Stomach (tissue), 8 donors: ENCODE measurements at regions not wholly inside any gene's neighbourhood (a gene's known extent, or its start where the extent isn't known, plus 50 kb on each side); places are given as distances from the start of the nearest gene placed in this dataset.

Experiments used
- DNase-seq, 2 donors: peaks; one replicate each; pipeline versions ENCODE4 v3.0.0 to v3.0.0-alpha.2; 2013 to 2019
- H3K27ac ChIP-seq, 5 donors: fragments of 200-600 bp in 4 of 5; sonication (generic) in 4 of 5; one replicate each; pipeline ENCODE4 v1.5.1; 2013 to 2019; ENCODE audit warnings: mild to moderate bottlenecking in 1 of 5, moderate library complexity in 1 of 5
- H3K27me3 ChIP-seq, 3 donors: fragments of 200-600 bp; sonication (generic); one replicate each; pipeline ENCODE4 v1.5.1; 2017 to 2019; ENCODE audit warnings: mixed run types in 1 of 3
- H3K36me3 ChIP-seq, 4 donors: fragments of 200-600 bp; sonication (generic); 1 replicate in 3 of 4; 2 replicates in 1 of 4; pipeline ENCODE4 v1.5.1; 2016 to 2019
- H3K4me1 ChIP-seq, 4 donors: fragments of 200-600 bp; sonication (generic); one replicate each; pipeline ENCODE4 v1.5.1; 2016 to 2019
- H3K4me3 ChIP-seq, 4 donors: fragments of 200-600 bp; sonication (generic) in 3 of 4; one replicate each; pipeline ENCODE4 v1.5.1; 2016 to 2019; ENCODE audit warnings: mild to moderate bottlenecking in 1 of 4
- H3K9me3 ChIP-seq, 4 donors: fragments of 200-600 bp; sonication (generic); one replicate each; pipeline ENCODE4 v1.5.1; 2016 to 2019
- CTCF ChIP-seq, 7 experiments: fragments of 450-650 bp in 4 of 7; fragments of 200-600 bp in 3 of 7; sonication (generic) in 3 of 7; IDR thresholded peaks; one replicate each; pipeline ENCODE4 v1.5.1; 2016 to 2019; ENCODE audit warnings: antibody characterized with exemption in 7 of 7, control low read depth in 2 of 7, mild to moderate bottlenecking in 1 of 7
- EP300 ChIP-seq: sonication (generic); formaldehyde crosslinking; IDR thresholded peaks from one replicate; pipeline ENCODE4 v1.6.1; 2017; ENCODE audit warnings: antibody characterized with exemption
- POLR2A ChIP-seq, 4 donors: fragments of 450-650 bp; IDR thresholded peaks; one replicate each; pipeline ENCODE4 v1.6.1; 2016; ENCODE audit warnings: antibody characterized with exemption in 4 of 4, control low read depth in 2 of 4, mild to moderate bottlenecking in 1 of 4, moderate library complexity in 1 of 4
- POLR2AphosphoS5 ChIP-seq, 3 donors: sonication (generic); formaldehyde crosslinking; IDR thresholded peaks; one replicate each; pipeline ENCODE4 v1.6.1; 2016; ENCODE audit warnings: antibody characterized with exemption in 3 of 3
- WGBS, 5 donors: extraction: QIAGEN DNeasy Blood & Tissue Kit in 3 of 5; methylation state at CpG; one replicate each; pipeline versions ENCODE4 v1.1.5 to v1.1.7; 2013 to 2018; 5-methylcytosine and 5-hydroxymethylcytosine counted together
- intact Hi-C: fragments of 100-400 bp; cut with DNase I; formaldehyde crosslinking; loops from one replicate; pipeline ENCODE4 v1.15.1; 2023; ENCODE audit warnings: low total_unique reads
- donor health status: healthy with polysubstance abuse.
- donor health status: Bipolar disorder and iron deficiency.
- donor health status: healthy.

GRCh38 chr2:3076848-3077642, 300.6 kb downstream of the EIPR1 start:
- Histone ChIP-seq H3K27me3 (peaks cover 0 to 13% (median 0%) of the 10 kb centered on the region in 3 donors), H3K9me3 (no peaks in the 10 kb centered on the region), H3K4me3 (no peak overlapping the region), H3K27ac (no peak overlapping the region), H3K36me3 (no peaks in the 10 kb centered on the region), H3K4me1 (no peaks in the 10 kb centered on the region)
- TF ChIP-seq CTCF (IDR thresholded peaks at IDR 0.05) (no peak), POLR2AphosphoS5 (IDR thresholded peaks at IDR 0.05) (no peak), POLR2A (IDR thresholded peaks at IDR 0.05) (no peak), EP300 (no peak)
- DNase-seq, result no peak
- intact Hi-C loops, result no loop called here
- 66 to 77% (median 74%) methylated on average over 15 to 21 of the region's 21 CpGs for WGBS, 5 donors

DNA sequence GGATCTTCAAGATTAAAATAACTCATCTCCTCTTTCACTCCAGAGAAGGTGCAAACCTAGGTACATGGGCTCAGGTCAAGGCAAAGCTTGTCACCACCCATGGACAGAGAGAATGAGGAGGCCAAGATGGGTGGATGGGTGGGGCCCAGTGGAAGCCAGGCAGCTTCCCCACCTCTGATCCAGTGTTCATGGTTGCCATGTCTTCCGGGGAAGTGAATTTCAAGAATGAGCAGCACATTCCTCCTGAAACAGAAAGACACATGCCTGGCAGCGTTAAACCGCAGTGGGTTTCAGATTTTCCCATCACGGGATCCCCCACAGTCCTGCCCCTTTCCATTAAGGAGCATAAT, 301.7 kb downstream of the EIPR1 start:
- peaks cover 0 to 13% (median 0%) of the 10 kb centered on the region in 3 donors for H3K27me3 ChIP-seq
- intact Hi-C loops, result no loop called here

GRCh38 chr2:3075316-3075990, 302.2 kb downstream of the EIPR1 start:
- Histone ChIP-seq H3K4me1 (no peaks in the 10 kb centered on the region), H3K4me3 (no peak overlapping the region), H3K9me3 (no peaks in the 10 kb centered on the region), H3K27me3 (peaks cover 0 to 9% (median 0%) of the 10 kb centered on the region in 3 donors), H3K36me3 (no peaks in the 10 kb centered on the region), H3K27ac (no peak overlapping the region)
- WGBS, 5 donors, result 76 to 83% (median 79%) methylated on average over 9 to 11 of the region's 11 CpGs
- TF ChIP-seq CTCF (IDR thresholded peaks at IDR 0.05), result no peak
- TF ChIP-seq POLR2A (IDR thresholded peaks at IDR 0.05), result no peak
- no peak for TF ChIP-seq POLR2AphosphoS5 (IDR thresholded peaks at IDR 0.05)
- TF ChIP-seq EP300, result no peak
- no peak for DNase-seq
- intact Hi-C loops, result no loop called here

More for the DNA sequence above, 301.7 kb downstream of the EIPR1 start:
- TF ChIP-seq POLR2A (IDR thresholded peaks at IDR 0.05), result no peak
- TF ChIP-seq EP300, result no peak
- no peak for TF ChIP-seq CTCF (IDR thresholded peaks at IDR 0.05)
- no peak for TF ChIP-seq POLR2AphosphoS5 (IDR thresholded peaks at IDR 0.05)
- DNase-seq, result no peak
- Histone ChIP-seq H3K9me3 (no peaks in the 10 kb centered on the region), H3K4me3 (no peak overlapping the region), H3K4me1 (no peaks in the 10 kb centered on the region), H3K36me3 (no peaks in the 10 kb centered on the region), H3K27ac (no peak overlapping the region)
- 87 to 95% (median 93%) methylated on average over 4 of the region's 4 CpGs for WGBS, 5 donors

DNA sequence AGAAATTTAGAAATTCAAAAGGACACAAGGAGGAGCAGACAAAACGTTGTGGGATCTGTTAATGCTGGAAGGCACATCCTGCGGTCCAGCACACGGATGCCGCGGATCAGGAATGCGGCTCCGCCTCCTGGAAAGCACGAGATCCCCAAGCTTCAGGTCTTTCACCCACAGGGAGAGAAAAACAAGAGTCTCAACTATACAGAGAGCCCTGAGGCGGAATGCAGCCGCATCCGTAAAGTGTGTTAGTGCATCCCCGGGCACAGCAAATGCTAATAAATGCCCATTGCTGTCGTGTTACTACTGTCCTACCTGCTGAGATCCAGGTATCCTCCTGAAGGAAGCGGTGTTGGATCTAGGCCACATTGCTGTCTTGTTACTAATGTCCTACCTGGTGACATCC, 303.9 kb downstream of the EIPR1 start:
- no peak for TF ChIP-seq POLR2AphosphoS5 (IDR thresholded peaks at IDR 0.05)
- TF ChIP-seq CTCF (IDR thresholded peaks at IDR 0.05), result no peak
- TF ChIP-seq POLR2A (IDR thresholded peaks at IDR 0.05), result no peak
- no peak for TF ChIP-seq EP300
- Histone ChIP-seq H3K4me3 (no peak overlapping the region), H3K27ac (no peak overlapping the region), H3K27me3 (peaks cover 0 to 6% (median 0%) of the 10 kb centered on the region in 3 donors), H3K9me3 (no peaks in the 10 kb centered on the region), H3K4me1 (no peaks in the 10 kb centered on the region), H3K36me3 (no peaks in the 10 kb centered on the region)
- intact Hi-C loops, result no loop called here
- WGBS, 5 donors, result 74 to 86% (median 81%) methylated on average over 14 of the region's 14 CpGs
- no peak for DNase-seq
